ENCODE measurements at regions not wholly inside any gene's neighbourhood (a gene's known extent, or its start where the extent isn't known, plus 50 kb on each side); places are given as distances from the start of the nearest gene placed in this dataset.
A peak's percentile ranks its signal among the peaks of the same experiment; 100 is the strongest.

GRCh38 chr15:66905954-66906353 is 159.4 kb upstream of the SMAD3 start:
- intact Hi-C loops (cut with micrococcal nuclease) (loop anchor here (5.0 kb wide), 1 partner anchor 36 kb away; no protein-coding TSS in a partner anchor), in situ Hi-C loops (cut with MboI) (no loop called here)
- Histone ChIP-seq H4K20me1 (replicated peaks; ENCODE audit: control insufficient read depth, insufficient read depth, low read length) (no peaks in the 10 kb centered on the region), H3K9me1 (ENCODE audit: control insufficient read depth, insufficient read depth, low read length) (no peaks in the 10 kb centered on the region), H3K9me3 (replicated peaks; ENCODE audit: control insufficient read depth, insufficient read depth, low read depth, low read length) (0 out of 2 replicates have a peak, but pooled peaks cover 3% of the 10 kb centered on the region), H2AFZ (ENCODE audit: low read depth, low read length) (no peak overlapping the region), H3K4me3 (no peak overlapping the region), H3K36me3 (ENCODE audit: control insufficient read depth, insufficient read depth, low read length) (no peaks in the 10 kb centered on the region), H3K79me2 (ENCODE audit: control insufficient read depth, insufficient read depth, low read length) (no peaks in the 10 kb centered on the region), H3K27ac (ENCODE audit: extremely low read depth, low read depth, low read length) (no peak overlapping the region), H3K4me2 (ENCODE audit: insufficient read depth, low read length) (no peak overlapping the region), H3K27me3 (ENCODE audit: control insufficient read depth in 2 of 2, insufficient read depth in 2 of 2, low read length in 2 of 2) (peaks cover 5 to 11% of the 10 kb centered on the region in 2 experiments; a peak in 4 of 5 replicates), H3K4me1 (replicated peaks in 1 of 2; ENCODE audit: control insufficient read depth in 2 of 2, insufficient read depth in 2 of 2, low read length in 2 of 2) (peaks cover 0 to 8% of the 10 kb centered on the region in 2 experiments; a peak in 4 of 5 replicates), H3K9ac (ENCODE audit: insufficient read depth in 1 of 2, low read depth in 2 of 2, low read length in 2 of 2) (no peak overlapping the region)
- ChIA-PET POLR2A (interaction anchor here (0.5 kb wide), 2 partner anchors 51 to 163 kb away, joined by 3 to 5 read pairs; no protein-coding TSS in a partner anchor), CTCF (ENCODE audit: low intra/inter-chr PET ratio) (interaction anchor here (0.7 kb wide), 1 partner anchor 131 kb away, joined by 4 read pairs; no protein-coding TSS in a partner anchor)
- TF ChIP-seq DACH1 (IDR thresholded peaks at IDR 0.05; ENCODE audit: partially characterized antibody): no peak
- no peak for TF ChIP-seq YY1 (IDR thresholded peaks at IDR 0.05; ENCODE audit: borderline replicate concordance in 1 of 3, control insufficient read depth in 1 of 3, extremely low read depth in 1 of 3, insufficient read depth in 3 of 3, insufficient read length in 1 of 3, insufficient replicate concordance in 2 of 3, low read depth in 1 of 3, low read length in 2 of 3)
- TF ChIP-seq MECOM (CRISPR knock-in tag; IDR thresholded peaks at IDR 0.05): no peak
- no peak for TF ChIP-seq HDAC6 (IDR thresholded peaks at IDR 0.05; ENCODE audit: low read depth, low read length)
- TF ChIP-seq NFE2 (IDR thresholded peaks at IDR 0.05; ENCODE audit: low read depth): no peak
- TF ChIP-seq CBX3 (IDR thresholded peaks at IDR 0.05; ENCODE audit: borderline replicate concordance in 1 of 2, low read length in 2 of 2): peak in 1 of 2 experiments; percentile 52; a peak in 1 of 3 replicates
- TF ChIP-seq SRSF3 (IDR thresholded peaks at IDR 0.05; ENCODE audit: insufficient read depth, low read length): no peak
- peak; percentile 43 to 49 (median 44); a peak in 5 of 6 replicates for TF ChIP-seq CTCF (IDR thresholded peaks at IDR 0.05 in 2 of 3, conservative IDR thresholded peaks at IDR 0.05 in 1 of 3; ENCODE audit: insufficient read depth in 2 of 3, low read depth in 1 of 3, low read length in 3 of 3)
- TF ChIP-seq FIP1L1 (IDR thresholded peaks at IDR 0.05; ENCODE audit: low read depth, low read length, poor library complexity, severe bottlenecking): no peak
- peak in 1 of 2 experiments; percentile 49; a peak in 2 of 4 replicates for TF ChIP-seq RAD21 (CRISPR knock-in tag; conservative IDR thresholded peaks at IDR 0.05 in 1 of 2, IDR thresholded peaks at IDR 0.05 in 1 of 2)
- no peak for TF ChIP-seq TBL1XR1 (IDR thresholded peaks at IDR 0.05; ENCODE audit: low read length in 2 of 2)
- DNase-seq (ENCODE audit: extremely low read depth in 1 of 4, low spot score in 3 of 4) (no peak), FAIRE-seq (no peak), ATAC-seq (peak; percentile 29; the same call in 1 of the 3 replicates)
- 9% methylated on average over 2 of the region's 2 CpGs for WGBS (ENCODE audit: insufficient coverage, low coverage, missing lambda C conversion rate)
- no TSS peak for BruUV-seq (replicated peaks)
